ENCODE measurements at regions not wholly inside any gene's neighbourhood (a gene's known extent, or its start where the extent isn't known, plus 50 kb on each side); places are given as distances from the start of the nearest gene placed in this dataset.

DNA sequence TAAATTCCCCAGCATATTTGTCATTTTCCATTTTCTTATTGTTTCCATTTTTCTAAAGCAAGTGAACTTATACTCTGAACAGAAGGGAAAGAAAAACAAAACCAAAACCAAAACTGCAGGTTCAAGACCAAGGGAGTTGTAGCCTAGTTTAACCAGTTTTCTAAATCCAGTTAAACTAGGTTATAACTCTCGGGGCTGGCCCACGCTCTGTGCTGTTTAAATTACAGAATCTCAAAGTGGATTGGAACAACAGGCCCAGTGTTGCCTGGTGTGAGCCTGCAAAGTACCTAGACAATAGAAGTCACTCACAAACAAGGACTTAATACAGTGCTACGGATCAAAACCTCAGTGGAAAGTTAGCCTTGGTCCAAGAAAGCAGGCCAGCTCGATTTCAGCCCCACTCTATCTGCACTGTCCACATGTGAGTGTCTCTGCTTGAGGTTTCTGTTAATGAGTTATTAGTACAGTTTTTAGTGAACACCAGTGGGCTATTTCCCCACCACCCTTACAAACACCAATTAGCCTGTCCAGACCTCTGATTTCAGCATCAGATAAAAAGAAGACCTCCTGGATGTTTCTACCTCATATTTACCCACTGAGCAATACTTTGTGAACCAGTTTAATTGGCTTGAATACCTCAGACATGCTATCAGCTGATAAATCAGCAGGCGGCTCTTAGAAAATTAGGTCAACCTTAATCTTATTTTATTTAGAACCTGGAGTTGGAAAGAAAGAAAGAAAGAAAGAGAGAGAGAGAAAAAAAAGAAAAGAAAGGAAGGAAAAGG lies 93.8 kb upstream of the PDZRN3 start:
- H3K27ac ChIP-seq = no peak overlapping the region
- H3K9me3 ChIP-seq (ENCODE audit: low read depth) = no peaks in the 10 kb centered on the region
- H3K36me3 ChIP-seq (ENCODE audit: low read depth) = no peaks in the 10 kb centered on the region
- H3K4me3 ChIP-seq = no peak overlapping the region
- H3K4me1 ChIP-seq (ENCODE audit: insufficient read depth) = peaks cover 31% of the 10 kb centered on the region
- no peak overlapping the region for H3K9ac ChIP-seq
- WGBS, 2 experiments (ENCODE audit: low coverage in 1 of 2, low lambda C conversion rate in 2 of 2, missing lambda C conversion rate in 2 of 2) = 81 to 86% methylated on average over 5 of the region's 5 CpGs
- DNase-seq = peak; percentile 32
- TF ChIP-seq EZH2phosphoT487 (IDR thresholded peaks at IDR 0.05; ENCODE audit: insufficient read depth, low read depth) (no peak), EZH2 (IDR thresholded peaks at IDR 0.05; ENCODE audit: insufficient read depth, poor library complexity, severe bottlenecking) (no peak)
- H2AFZ ChIP-seq = no peak overlapping the region
- in situ Hi-C loops (cut with MboI) = no loop called here
- no peaks in the 10 kb centered on the region for H4K20me1 ChIP-seq (ENCODE audit: insufficient read depth)
- no peaks in the 10 kb centered on the region for H3K79me2 ChIP-seq (ENCODE audit: insufficient read depth)
- H3F3A ChIP-seq (ENCODE audit: insufficient read depth) = 0 out of 2 replicates have a peak, but pooled peaks cover 13% of the 10 kb centered on the region
- H3K9me2 ChIP-seq (ENCODE audit: insufficient read depth) = no peaks in the 10 kb centered on the region
- H3K27me3 ChIP-seq (replicated peaks; ENCODE audit: insufficient read depth) = no peaks in the 10 kb centered on the region
- no peak overlapping the region for H3K4me2 ChIP-seq (ENCODE audit: unreplicated experiment)

DNA sequence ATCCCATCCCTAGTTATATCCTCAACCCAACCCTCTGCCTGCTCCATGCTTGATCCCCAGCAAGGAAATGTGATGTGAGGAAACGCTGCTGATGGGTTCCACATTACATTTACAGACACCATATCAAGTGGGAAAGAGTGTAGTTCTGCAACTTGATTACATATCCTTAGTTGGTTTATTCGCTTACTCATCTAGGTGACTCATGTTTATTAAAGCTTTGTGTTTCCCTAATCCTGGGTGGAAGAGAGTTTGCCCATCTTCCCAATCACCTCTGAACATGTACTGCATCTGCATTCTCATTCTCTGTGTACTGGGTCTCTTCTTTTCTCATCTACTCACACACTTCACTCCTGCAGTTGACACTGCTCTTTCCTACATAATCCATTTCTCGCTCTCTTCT lies 91.7 kb upstream of the PDZRN3 start:
- H3K27me3 ChIP-seq (replicated peaks; ENCODE audit: insufficient read depth) = no peaks in the 10 kb centered on the region
- H3K27ac ChIP-seq = no peak overlapping the region
- TF ChIP-seq EZH2phosphoT487 (IDR thresholded peaks at IDR 0.05; ENCODE audit: insufficient read depth, low read depth) (no peak), EZH2 (IDR thresholded peaks at IDR 0.05; ENCODE audit: insufficient read depth, poor library complexity, severe bottlenecking) (no peak)
- H3K9me2 ChIP-seq (ENCODE audit: insufficient read depth) = no peaks in the 10 kb centered on the region
- WGBS, 2 experiments (ENCODE audit: low coverage in 1 of 2, low lambda C conversion rate in 2 of 2, missing lambda C conversion rate in 2 of 2) = 72 to 78% methylated on average over 3 of the region's 3 CpGs
- H3K4me3 ChIP-seq = no peak overlapping the region
- H3K36me3 ChIP-seq (ENCODE audit: low read depth) = no peaks in the 10 kb centered on the region
- H3K4me2 ChIP-seq (ENCODE audit: unreplicated experiment) = no peak overlapping the region
- H3F3A ChIP-seq (ENCODE audit: insufficient read depth) = 0 out of 2 replicates have a peak, but pooled peaks cover 13% of the 10 kb centered on the region
- in situ Hi-C loops (cut with MboI) = no loop called here
- no peaks in the 10 kb centered on the region for H4K20me1 ChIP-seq (ENCODE audit: insufficient read depth)
- no peak overlapping the region for H3K9ac ChIP-seq
- no peaks in the 10 kb centered on the region for H3K79me2 ChIP-seq (ENCODE audit: insufficient read depth)
- peaks cover 31% of the 10 kb centered on the region for H3K4me1 ChIP-seq (ENCODE audit: insufficient read depth)
- no peaks in the 10 kb centered on the region for H3K9me3 ChIP-seq (ENCODE audit: low read depth)
- H2AFZ ChIP-seq = no peak overlapping the region
- DNase-seq = peak; percentile 77

DNA sequence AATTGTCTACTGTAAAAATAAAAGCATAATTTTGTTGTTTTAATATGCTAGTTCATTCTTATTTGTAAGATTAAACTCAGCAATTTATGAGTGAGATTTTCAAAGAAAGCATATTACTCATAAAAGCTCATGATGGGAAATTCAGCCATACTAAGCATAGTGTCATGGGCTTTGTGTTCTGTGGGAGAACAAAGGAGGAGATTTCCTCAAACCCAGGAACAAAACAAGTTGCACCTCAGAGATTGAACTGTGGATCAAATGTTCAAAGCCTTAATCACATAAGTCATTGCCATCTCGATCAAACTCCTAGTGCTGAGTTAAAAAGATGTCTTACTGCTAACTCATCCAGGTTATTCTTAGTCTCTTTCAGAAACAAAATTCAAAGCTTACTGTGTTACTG lies 85.6 kb upstream of the PDZRN3 start:
- Histone ChIP-seq H3K27ac (no peak overlapping the region), H3F3A (ENCODE audit: insufficient read depth) (peaks cover 10% of the 10 kb centered on the region; the same call in 1 of the 2 replicates), H3K9me2 (ENCODE audit: insufficient read depth) (no peaks in the 10 kb centered on the region), H3K79me2 (ENCODE audit: insufficient read depth) (no peaks in the 10 kb centered on the region), H2AFZ (no peak overlapping the region), H3K4me1 (ENCODE audit: insufficient read depth) (peaks cover 10% of the 10 kb centered on the region), H3K9me3 (ENCODE audit: low read depth) (no peaks in the 10 kb centered on the region), H4K20me1 (ENCODE audit: insufficient read depth) (no peaks in the 10 kb centered on the region), H3K9ac (no peak overlapping the region), H3K4me3 (no peak overlapping the region), H3K36me3 (ENCODE audit: low read depth) (no peaks in the 10 kb centered on the region), H3K27me3 (replicated peaks; ENCODE audit: insufficient read depth) (no peaks in the 10 kb centered on the region), H3K4me2 (ENCODE audit: unreplicated experiment) (no peak overlapping the region)
- in situ Hi-C loops (cut with MboI) = no loop called here
- TF ChIP-seq EZH2phosphoT487 (IDR thresholded peaks at IDR 0.05; ENCODE audit: insufficient read depth, low read depth) = no peak
- TF ChIP-seq EZH2 (IDR thresholded peaks at IDR 0.05; ENCODE audit: insufficient read depth, poor library complexity, severe bottlenecking) = no peak
- WGBS, 2 experiments (ENCODE audit: low coverage in 1 of 2, low lambda C conversion rate in 2 of 2, missing lambda C conversion rate in 2 of 2) = 39 to 52% methylated on average over 1 of the region's 1 CpG
- DNase-seq = peak; percentile 30

DNA sequence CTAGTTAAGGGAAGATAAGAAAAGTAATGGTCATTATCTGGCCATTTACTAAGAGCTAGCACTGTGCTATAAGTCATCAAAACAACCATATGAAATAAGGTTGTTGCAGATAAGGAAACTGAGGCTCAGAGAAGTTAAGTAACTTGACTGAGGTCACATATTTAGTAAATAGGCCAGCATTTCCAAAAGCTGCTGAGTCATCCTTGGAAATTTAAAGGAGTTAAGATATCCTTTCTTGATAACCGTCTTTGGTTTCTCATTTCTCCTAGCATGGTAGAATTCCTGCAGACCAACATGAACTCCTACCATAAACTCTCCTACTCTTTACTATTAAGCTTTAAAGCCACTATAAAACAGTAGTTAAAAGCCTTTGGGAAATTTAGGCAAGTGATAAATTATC lies 85.0 kb upstream of the PDZRN3 start:
- Histone ChIP-seq H4K20me1 (ENCODE audit: insufficient read depth) (no peaks in the 10 kb centered on the region), H3F3A (ENCODE audit: insufficient read depth) (peaks cover 10% of the 10 kb centered on the region; the same call in 1 of the 2 replicates), H3K4me1 (ENCODE audit: insufficient read depth) (peaks cover 10% of the 10 kb centered on the region), H3K9me2 (ENCODE audit: insufficient read depth) (no peaks in the 10 kb centered on the region), H3K27me3 (replicated peaks; ENCODE audit: insufficient read depth) (no peaks in the 10 kb centered on the region), H3K27ac (no peak overlapping the region), H3K4me2 (ENCODE audit: unreplicated experiment) (no peak overlapping the region), H3K4me3 (no peak overlapping the region), H2AFZ (no peak overlapping the region), H3K9ac (no peak overlapping the region), H3K9me3 (ENCODE audit: low read depth) (no peaks in the 10 kb centered on the region), H3K79me2 (ENCODE audit: insufficient read depth) (no peaks in the 10 kb centered on the region), H3K36me3 (ENCODE audit: low read depth) (no peaks in the 10 kb centered on the region)
- TF ChIP-seq EZH2 (IDR thresholded peaks at IDR 0.05; ENCODE audit: insufficient read depth, poor library complexity, severe bottlenecking) (no peak), EZH2phosphoT487 (IDR thresholded peaks at IDR 0.05; ENCODE audit: insufficient read depth, low read depth) (no peak)
- DNase-seq = no peak
- in situ Hi-C loops (cut with MboI) = no loop called here
- WGBS, 2 experiments (ENCODE audit: low coverage in 1 of 2, low lambda C conversion rate in 2 of 2, missing lambda C conversion rate in 2 of 2) = 97 to 100% methylated on average over 1 of the region's 1 CpG

All from GM23248 (cell line).